ENCODE measurements at regions not wholly inside any gene's neighbourhood (a gene's known extent, or its start where the extent isn't known, plus 50 kb on each side); places are given as distances from the start of the nearest gene placed in this dataset.

GRCh38 chr11:105398636-105399035 lies 211.2 kb upstream of the GRIA4 start:
- TF ChIP-seq CTCF (IDR thresholded peaks at IDR 0.05; ENCODE audit: borderline replicate concordance, extremely low read depth, low read length, poor library complexity, severe bottlenecking) = no peak
- no peak for TF ChIP-seq EZH2 (IDR thresholded peaks at IDR 0.05; ENCODE audit: borderline replicate concordance, low read depth, low read length, severe bottlenecking)

Measured in DND-41 (cell line).